NCI-H774 (cell line): ENCODE measurements at regions not wholly inside any gene's neighbourhood (a gene's known extent, or its start where the extent isn't known, plus 50 kb on each side); places are given as distances from the start of the nearest gene placed in this dataset.
"Not testable (repeated sequence)": the region's sequence is repeated elsewhere in the genome, so short reads cannot be mapped to it uniquely, and the experiment has no call there.

ENCODE experiments used
- DNase-seq: peaks from one replicate; lab custom pipeline; 2025; lab: John Stamatoyannopoulos, UW

GRCh38 chr16:26593700-26594099 is 473.0 kb upstream of the C16orf82 start:
- no peak for DNase-seq

- no peak for DNase-seq
Observed at GRCh38 chr16:26594666-26595065, 472.1 kb upstream of the C16orf82 start.

- DNase-seq = no peak
Observed at GRCh38 chr16:26595199-26595598, 471.5 kb upstream of the C16orf82 start.

GRCh38 chr16:26596033-26596432 is 470.7 kb upstream of the C16orf82 start:
- DNase-seq = not testable (repeated sequence)

- no peak for DNase-seq
Observed at GRCh38 chr16:26598061-26598460, 468.7 kb upstream of the C16orf82 start.

DNA sequence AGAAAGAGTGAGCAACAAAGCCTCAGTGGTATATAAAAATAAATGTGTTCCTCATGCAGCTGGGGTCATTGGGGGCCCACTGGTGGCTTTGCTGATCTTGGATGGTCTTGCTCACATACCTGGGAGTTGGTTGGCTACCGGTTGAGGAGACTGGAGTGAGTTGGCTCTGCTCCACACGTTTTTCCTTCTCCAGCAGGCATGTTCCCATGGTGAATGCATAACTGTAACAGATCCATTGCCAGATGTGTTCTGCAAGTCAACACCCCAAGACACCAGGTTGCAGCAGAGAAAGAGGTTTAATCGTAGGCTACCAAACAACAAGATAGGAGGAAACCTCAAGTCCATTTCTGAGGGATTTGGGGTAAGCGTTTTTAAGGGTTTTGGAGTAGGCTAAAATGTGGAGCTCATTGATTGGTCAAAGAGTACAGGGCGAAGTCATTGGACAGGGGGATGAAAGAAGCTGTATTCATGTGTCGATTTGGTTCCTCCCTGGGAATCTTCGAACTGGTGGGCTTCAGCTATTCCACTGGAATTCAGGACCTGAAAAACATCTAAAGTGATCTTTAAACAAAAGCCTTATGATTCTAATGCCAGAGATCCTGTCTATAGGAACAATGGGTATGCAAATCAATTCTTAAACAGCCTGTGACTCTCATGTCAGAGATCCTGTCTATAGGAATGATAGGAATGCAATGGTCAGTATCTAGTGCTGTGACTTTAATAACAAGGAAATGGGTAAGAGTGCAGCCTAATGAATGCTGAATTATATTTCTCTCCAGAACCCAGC is 467.5 kb upstream of the C16orf82 start:
- DNase-seq = no peak

- no peak for DNase-seq
Observed at GRCh38 chr16:26599785-26600104, 467.0 kb upstream of the C16orf82 start.

DNA sequence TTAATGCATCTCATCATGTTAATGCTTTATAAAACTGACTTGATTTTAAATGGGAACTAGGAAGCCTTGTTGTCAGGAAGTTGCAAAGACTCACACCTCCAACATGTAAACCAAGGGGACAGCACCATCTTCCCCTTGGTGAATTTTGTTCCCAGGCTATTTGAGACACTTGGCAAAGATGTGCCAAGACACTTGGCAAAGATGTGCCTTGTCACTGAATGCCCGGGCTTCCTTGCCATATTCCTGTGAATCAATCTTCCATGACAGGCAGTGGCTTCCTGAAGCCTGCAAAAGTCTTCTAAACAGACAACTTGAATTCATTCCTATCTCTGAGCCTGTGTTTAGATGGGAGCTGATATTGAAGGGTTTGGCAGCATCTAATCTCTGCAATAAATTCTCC is 465.4 kb upstream of the C16orf82 start:
- DNase-seq = no peak

GRCh38 chr16:26605626-26606271 is 461.0 kb upstream of the C16orf82 start:
- DNase-seq = peak; percentile 21

GRCh38 chr16:26606381-26607150 is 460.2 kb upstream of the C16orf82 start:
- no peak for DNase-seq

DNA sequence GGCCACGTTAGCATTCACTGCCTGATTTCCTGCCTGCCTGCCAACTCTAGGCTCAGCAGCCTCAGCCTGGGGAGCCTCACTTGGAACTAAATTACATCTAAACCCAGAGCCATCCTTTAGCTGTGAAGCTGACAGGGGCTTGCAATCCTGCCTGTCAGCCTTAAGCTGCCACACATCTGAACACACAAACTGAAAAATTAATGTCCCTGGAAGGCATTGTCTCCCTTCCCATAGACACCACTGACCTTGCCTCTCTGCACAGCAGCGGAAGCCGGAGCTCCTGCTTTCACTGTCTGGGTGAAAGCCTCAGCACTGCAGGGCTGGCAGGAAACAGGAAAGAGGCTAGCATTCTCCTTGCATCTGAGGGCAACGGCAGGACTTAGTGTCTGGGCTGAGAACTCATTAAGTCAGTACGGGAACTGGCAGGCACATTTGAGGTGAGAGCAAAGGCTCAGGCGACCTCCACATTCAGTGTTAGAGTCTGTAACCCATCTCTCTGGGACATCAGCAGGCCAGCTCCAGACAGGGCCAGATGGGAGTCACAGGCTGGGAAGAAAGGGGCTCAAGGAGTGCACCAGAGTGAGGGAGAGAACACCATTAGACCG is 452.4 kb upstream of the C16orf82 start:
- no peak for DNase-seq

DNA sequence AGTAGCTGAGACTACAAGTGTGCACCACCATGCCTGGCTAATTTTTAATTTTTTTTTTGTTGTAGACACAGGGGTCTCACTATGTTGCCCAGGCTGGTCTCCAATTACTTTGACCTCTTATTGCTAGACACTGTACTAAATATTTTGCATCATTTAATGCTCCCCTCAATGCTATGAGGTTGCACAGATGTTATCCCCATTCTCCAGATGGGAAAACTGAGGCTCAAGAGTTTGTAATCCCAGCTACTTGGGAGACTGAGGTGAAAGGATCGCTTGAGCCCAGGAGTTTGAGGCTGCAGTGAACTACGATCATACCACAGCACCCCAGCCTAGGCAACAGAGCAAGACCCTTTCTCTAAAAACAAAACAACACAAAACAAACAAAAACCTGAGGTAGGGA is 443.3 kb upstream of the C16orf82 start:
- no peak for DNase-seq

DNA sequence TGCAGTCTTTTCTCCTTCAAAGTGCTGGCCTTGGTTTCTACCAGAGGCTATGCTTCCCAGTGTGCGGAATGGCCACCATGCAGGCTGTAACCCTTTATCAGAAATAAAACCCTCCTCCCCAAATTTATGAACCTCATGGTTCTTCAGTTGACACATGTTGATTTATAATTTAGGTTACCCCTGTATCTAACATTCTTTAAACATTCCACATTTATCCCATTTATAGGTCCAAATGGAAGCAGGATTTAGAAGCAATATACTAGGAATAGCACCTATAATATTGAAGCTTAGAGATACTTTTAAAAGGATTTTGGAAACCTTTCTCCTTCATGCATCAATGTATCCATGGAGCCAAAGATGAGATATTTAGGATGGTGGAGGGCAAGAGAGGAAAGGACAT is 438.8 kb upstream of the C16orf82 start:
- no peak for DNase-seq

DNA sequence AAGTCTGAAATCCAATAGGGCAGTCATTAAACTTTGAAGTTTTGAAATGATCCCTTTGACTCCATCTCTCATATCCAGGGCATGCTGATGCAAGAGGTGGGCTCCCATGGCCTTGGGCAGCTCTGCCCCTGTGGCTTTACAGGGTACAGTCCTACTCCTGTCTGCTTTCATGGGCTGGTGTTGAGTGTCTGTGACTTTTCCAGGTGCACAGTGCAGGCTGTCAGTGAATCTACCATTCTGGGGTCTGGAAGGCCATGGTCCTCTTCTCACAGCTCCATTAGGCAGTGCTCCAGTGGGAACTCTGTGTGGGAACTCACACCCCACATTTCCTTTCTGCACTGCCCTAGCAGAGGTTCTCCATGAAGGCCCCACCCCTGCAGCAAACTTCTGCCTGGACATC is 435.4 kb upstream of the C16orf82 start:
- DNase-seq = not testable (repeated sequence)

DNA sequence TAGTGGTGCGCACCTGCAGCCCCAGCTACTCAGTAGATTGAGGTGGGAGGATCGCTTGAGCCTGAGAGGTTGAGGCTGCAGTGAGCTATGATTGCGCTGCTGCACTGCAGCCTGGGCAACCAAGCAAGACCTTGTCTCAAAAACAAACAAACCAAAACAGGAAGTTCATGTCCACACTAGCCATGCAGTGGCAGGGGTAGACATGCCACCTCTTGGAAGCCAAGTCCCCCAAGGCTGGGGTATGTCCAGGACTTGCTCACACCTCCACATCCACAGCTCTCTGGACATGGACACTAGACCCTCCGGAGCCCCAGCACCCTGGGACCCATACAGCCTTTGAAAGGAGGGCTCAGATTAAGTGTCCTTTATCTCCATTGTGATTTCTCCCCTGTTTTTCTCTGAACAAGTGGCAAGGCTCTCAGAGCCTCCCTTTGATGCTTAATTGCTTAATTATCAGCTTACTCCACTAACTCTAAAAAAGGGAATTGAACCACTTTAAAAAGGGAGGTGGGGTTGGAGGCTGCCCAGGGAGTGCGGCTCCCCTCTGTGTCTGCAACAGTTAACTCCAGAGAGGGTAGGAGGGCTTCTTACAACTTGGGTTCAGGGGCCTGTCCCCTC is 424.6 kb upstream of the C16orf82 start:
- no peak for DNase-seq

DNA sequence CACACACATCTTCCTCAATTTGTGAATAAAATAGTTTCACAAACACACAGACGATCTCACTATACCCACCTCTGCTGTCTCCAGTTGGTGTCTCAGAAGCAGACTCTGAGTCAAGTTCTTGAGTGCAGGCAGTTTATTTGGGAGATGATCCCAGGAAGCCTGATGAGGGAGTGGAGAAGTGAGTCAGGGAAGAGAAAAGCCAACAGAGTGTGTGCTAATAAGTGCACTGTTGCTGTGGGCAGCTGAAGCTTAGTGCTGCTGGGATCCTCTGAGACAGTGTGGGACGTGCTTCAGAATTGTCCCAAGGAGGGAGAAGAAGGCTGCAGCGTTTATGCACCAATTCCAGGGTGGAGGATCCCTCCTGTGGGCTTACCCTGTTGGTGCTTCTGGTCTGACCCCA is 423.2 kb upstream of the C16orf82 start:
- DNase-seq = no peak

DNA sequence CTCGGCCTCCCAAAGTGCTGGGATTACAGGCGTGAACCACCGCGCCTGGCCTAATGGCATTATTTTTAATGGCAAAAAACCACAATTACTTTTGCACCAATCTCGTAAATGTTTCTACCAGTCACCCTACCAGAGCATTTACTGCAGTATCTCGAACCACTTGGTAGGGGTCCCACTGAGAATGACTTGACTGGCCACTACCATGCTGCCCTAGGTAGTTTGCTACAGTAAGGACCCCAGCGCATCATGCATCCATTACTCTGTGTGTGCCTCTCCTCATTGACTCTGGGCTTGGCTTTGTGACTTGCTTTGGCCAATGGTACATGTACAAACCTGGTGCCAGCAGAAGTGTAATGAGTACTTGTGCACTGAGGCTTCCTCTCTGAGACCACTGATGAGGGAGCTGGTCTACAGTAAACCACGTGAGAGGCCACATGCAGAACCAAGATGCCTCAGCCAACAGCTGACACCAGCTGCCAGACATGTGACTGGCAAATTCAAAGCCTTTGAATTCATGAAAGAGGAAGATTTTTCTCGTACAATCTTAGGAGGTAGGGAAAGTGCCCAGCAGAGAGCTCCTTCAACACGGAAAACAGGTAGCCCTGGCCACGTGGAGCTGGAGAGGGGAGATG is 421.7 kb upstream of the C16orf82 start:
- no peak for DNase-seq

DNA sequence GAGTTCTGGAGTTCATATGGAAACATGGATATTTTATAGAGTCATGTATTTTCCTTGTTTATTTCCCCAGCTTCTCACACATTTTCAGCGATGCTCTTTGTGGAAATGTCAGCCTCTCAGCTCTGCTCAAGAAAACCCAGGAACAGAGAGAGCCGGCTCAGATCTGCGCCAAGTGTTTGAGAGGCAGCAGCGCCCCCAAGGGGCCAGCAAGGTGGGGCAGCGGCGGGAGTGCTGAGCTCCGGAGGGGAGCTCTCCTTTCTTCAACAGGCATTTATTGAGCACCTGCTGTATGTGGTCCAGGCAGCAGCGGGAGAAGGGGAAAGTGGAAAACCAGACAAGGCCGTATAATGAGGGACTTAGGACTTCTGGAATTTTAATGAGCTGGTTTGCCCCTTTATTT is 421.1 kb upstream of the C16orf82 start:
- DNase-seq = no peak

DNA sequence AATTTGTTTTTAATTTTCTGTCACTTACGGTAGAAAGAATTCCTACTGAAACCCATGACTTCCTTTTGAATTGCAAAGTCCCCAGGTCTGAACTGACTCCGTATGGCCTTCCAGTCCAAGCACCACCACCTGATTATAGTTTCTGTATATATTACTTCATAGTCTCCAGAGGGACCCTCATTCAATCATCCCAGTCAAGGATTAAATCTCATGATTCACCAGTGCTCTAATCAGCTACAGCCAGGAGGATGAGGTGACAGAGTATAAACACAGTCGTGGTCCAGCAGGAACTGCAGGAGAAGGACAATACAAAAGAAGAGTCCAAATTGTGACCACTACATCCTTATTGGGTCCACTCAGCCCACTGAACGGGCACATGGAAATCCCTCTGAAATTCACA is 418.9 kb upstream of the C16orf82 start:
- DNase-seq = no peak

- no peak for DNase-seq
Observed at GRCh38 chr16:26648851-26649250, 417.9 kb upstream of the C16orf82 start.

DNA sequence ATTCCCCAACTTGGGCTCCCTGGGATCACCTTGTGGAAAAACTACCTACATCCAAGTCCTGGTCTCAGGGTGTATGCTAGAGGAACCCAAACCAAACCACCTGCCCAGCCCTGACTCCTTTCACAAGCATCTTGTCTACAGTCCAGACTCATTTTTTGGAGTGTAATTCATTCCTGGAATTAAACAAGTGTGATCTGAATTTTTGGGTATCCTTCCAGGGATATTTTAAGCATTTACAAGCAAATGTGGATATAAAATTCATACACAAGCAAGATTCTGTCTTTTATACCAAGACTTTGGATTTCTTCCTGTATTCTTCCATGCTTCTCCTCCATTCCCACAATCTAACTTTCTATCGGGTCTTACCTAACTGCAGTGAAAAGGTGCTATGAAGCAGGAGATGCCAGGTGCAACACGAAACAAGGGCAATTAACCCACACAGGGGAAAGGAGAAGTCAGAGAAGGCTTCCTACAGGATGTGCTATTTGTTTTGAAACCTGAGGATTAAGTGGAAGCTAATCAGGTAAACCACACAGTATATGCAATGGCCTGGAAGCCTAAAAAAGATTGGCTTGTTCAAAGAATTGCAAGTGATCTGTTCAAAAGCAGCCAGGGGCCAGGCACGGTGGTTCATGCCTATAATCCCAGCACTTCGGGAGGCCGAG is 417.2 kb upstream of the C16orf82 start:
- DNase-seq = peak; percentile 89
